ENCODE measurements at regions not wholly inside any gene's neighbourhood (a gene's known extent, or its start where the extent isn't known, plus 50 kb on each side); places are given as distances from the start of the nearest gene placed in this dataset.

DNA sequence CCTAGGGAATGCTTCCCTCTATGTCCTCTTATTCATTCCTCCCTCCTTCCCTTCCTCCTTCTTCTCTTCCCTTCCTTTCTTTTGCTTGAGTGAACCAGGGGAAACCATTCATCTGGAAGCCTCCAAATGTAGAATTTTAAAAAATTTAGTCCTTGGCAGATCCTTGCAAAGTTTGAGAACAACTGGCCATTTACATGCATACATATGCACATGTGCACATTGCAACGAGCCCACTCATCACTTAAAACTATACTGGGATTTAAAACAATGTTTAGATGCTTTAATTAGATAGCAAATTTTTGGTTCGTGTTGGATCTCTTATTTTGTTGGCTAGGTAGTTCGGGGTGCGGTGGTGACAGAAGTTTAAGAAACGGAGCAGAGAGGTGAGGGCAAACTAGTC is 68.0 kb upstream of the HMGA2 start:
- POLR2A ChIA-PET = no interaction called here

DNA sequence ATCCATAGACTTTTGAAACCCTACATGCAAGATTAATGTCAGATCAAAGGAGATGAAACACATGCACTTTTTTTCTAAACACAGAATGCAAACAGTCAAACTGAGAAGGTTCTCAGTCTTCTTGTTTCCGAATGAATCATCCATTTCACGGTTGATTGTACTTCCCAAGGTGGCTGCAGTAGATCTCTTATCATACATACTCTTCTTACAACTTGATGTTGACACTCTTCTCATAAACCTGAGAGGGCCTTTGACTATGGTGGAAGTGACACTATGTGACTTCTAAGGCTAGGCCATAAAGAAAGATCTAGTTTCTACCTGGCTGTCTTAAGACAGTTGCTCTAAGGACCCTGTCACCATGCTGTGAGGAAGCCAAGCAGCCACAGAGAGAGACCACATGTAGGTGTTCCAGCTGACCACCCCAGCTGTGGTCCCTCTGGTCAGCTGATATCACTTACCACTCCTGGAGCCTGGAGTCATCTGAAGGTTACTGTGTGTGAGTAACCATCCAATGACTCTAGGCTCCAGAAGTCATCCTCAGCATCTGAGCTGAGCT is 67.2 kb upstream of the HMGA2 start:
- H2AFZ ChIP-seq (ENCODE audit: low read depth) = no peak overlapping the region
- no peaks in the 10 kb centered on the region for H3K9me2 ChIP-seq
- no peak overlapping the region for H3K27ac ChIP-seq (ENCODE audit: low read depth in 2 of 2, low read length in 1 of 2)
- peaks cover 8% of the 10 kb centered on the region for H3F3A ChIP-seq (replicated peaks; ENCODE audit: insufficient read depth)
- POLR2A ChIA-PET = no interaction called here
- no peak for DNase-seq
- no peaks in the 10 kb centered on the region for H3K36me3 ChIP-seq (replicated peaks in 1 of 2; ENCODE audit: control insufficient read depth in 1 of 2, insufficient read depth in 2 of 2, low read length in 1 of 2)
- H3K27me3 ChIP-seq (ENCODE audit: insufficient read depth) = no peaks in the 10 kb centered on the region
- 19% methylated on average over 2 of the region's 2 CpGs for WGBS (ENCODE audit: low lambda C conversion rate)
- no peaks in the 10 kb centered on the region for H3K9me3 ChIP-seq
- H4K20me1 ChIP-seq (ENCODE audit: insufficient read depth) = no peaks in the 10 kb centered on the region
- H3K4me2 ChIP-seq = no peak overlapping the region
- H3K4me3 ChIP-seq (ENCODE audit: low read depth in 2 of 2, low read length in 1 of 2) = no peak overlapping the region
- H3K4me1 ChIP-seq (ENCODE audit: control insufficient read depth in 1 of 2, insufficient read depth in 2 of 2, low read depth in 1 of 2, low read length in 1 of 2) = no peaks in the 10 kb centered on the region
- H3K79me2 ChIP-seq (ENCODE audit: insufficient read depth) = no peaks in the 10 kb centered on the region
- H3K9ac ChIP-seq = no peak overlapping the region
- CTCF ChIA-PET = no interaction called here
- no peak for TF ChIP-seq EZH2phosphoT487 (IDR thresholded peaks at IDR 0.05; ENCODE audit: borderline replicate concordance, low read depth)
- TF ChIP-seq, protein P1, sequence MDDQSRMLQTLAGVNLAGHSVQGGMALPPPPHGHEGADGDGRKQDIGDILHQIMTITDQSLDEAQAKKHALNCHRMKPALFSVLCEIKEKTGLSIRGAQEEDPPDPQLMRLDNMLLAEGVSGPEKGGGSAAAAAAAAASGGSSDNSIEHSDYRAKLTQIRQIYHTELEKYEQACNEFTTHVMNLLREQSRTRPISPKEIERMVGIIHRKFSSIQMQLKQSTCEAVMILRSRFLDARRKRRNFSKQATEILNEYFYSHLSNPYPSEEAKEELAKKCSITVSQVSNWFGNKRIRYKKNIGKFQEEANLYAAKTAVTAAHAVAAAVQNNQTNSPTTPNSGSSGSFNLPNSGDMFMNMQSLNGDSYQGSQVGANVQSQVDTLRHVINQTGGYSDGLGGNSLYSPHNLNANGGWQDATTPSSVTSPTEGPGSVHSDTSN (IDR thresholded peaks at IDR 0.05) = 0 out of 2 replicates have a peak, but pooled peaks have one; percentile 9
- TF ChIP-seq NRF1 (IDR thresholded peaks at IDR 0.05; ENCODE audit: low read depth, low read length) = no peak
- no peak for TF ChIP-seq EP300 (IDR thresholded peaks at IDR 0.05; ENCODE audit: borderline replicate concordance in 1 of 2, low read depth in 1 of 2, low read length in 1 of 2)
- TF ChIP-seq, protein P2, sequence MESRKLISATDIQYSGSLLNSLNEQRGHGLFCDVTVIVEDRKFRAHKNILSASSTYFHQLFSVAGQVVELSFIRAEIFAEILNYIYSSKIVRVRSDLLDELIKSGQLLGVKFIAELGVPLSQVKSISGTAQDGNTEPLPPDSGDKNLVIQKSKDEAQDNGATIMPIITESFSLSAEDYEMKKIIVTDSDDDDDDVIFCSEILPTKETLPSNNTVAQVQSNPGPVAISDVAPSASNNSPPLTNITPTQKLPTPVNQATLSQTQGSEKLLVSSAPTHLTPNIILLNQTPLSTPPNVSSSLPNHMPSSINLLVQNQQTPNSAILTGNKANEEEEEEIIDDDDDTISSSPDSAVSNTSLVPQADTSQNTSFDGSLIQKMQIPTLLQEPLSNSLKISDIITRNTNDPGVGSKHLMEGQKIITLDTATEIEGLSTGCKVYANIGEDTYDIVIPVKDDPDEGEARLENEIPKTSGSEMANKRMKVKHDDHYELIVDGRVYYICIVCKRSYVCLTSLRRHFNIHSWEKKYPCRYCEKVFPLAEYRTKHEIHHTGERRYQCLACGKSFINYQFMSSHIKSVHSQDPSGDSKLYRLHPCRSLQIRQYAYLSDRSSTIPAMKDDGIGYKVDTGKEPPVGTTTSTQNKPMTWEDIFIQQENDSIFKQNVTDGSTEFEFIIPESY (IDR thresholded peaks at IDR 0.05; ENCODE audit: borderline replicate concordance, low read depth) = no peak
- no peak for TF ChIP-seq ELF1 (IDR thresholded peaks at IDR 0.05)
- TF ChIP-seq, protein P3, sequence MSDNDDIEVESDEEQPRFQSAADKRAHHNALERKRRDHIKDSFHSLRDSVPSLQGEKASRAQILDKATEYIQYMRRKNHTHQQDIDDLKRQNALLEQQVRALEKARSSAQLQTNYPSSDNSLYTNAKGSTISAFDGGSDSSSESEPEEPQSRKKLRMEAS (IDR thresholded peaks at IDR 0.05; ENCODE audit: low read depth) = no peak
- no peak for TF ChIP-seq CHD2 (IDR thresholded peaks at IDR 0.05; ENCODE audit: low read length, partially characterized antibody)

More for the DNA sequence above, 68.0 kb upstream of the HMGA2 start:
- no peak overlapping the region for H3K9ac ChIP-seq
- 37% methylated on average over 5 of the region's 5 CpGs for WGBS (ENCODE audit: low lambda C conversion rate)
- no peaks in the 10 kb centered on the region for H4K20me1 ChIP-seq (ENCODE audit: insufficient read depth)
- no peaks in the 10 kb centered on the region for H3K4me1 ChIP-seq (ENCODE audit: control insufficient read depth in 1 of 2, insufficient read depth in 2 of 2, low read depth in 1 of 2, low read length in 1 of 2)
- peaks cover 8% of the 10 kb centered on the region for H3F3A ChIP-seq (replicated peaks; ENCODE audit: insufficient read depth)
- no peaks in the 10 kb centered on the region for H3K9me2 ChIP-seq
- H3K4me2 ChIP-seq = no peak overlapping the region
- H3K27me3 ChIP-seq (ENCODE audit: insufficient read depth) = no peaks in the 10 kb centered on the region
- H3K9me3 ChIP-seq = no peaks in the 10 kb centered on the region
- DNase-seq = no peak
- no peaks in the 10 kb centered on the region for H3K79me2 ChIP-seq (ENCODE audit: insufficient read depth)
- no peak for TF ChIP-seq FOXJ3 (CRISPR knock-in tag; IDR thresholded peaks at IDR 0.05)
- no peak for TF ChIP-seq SMC3 (IDR thresholded peaks at IDR 0.05; ENCODE audit: low read depth, low read length)
- TF ChIP-seq, protein P4, sequence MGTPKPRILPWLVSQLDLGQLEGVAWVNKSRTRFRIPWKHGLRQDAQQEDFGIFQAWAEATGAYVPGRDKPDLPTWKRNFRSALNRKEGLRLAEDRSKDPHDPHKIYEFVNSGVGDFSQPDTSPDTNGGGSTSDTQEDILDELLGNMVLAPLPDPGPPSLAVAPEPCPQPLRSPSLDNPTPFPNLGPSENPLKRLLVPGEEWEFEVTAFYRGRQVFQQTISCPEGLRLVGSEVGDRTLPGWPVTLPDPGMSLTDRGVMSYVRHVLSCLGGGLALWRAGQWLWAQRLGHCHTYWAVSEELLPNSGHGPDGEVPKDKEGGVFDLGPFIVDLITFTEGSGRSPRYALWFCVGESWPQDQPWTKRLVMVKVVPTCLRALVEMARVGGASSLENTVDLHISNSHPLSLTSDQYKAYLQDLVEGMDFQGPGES (IDR thresholded peaks at IDR 0.05; ENCODE audit: low read depth, low read length) = no peak
- TF ChIP-seq TEAD4 (IDR thresholded peaks at IDR 0.05; ENCODE audit: borderline replicate concordance, insufficient read depth) = no peak
- TF ChIP-seq YY1 (IDR thresholded peaks at IDR 0.05; ENCODE audit: low read depth) = no peak
- TF ChIP-seq, protein P5, sequence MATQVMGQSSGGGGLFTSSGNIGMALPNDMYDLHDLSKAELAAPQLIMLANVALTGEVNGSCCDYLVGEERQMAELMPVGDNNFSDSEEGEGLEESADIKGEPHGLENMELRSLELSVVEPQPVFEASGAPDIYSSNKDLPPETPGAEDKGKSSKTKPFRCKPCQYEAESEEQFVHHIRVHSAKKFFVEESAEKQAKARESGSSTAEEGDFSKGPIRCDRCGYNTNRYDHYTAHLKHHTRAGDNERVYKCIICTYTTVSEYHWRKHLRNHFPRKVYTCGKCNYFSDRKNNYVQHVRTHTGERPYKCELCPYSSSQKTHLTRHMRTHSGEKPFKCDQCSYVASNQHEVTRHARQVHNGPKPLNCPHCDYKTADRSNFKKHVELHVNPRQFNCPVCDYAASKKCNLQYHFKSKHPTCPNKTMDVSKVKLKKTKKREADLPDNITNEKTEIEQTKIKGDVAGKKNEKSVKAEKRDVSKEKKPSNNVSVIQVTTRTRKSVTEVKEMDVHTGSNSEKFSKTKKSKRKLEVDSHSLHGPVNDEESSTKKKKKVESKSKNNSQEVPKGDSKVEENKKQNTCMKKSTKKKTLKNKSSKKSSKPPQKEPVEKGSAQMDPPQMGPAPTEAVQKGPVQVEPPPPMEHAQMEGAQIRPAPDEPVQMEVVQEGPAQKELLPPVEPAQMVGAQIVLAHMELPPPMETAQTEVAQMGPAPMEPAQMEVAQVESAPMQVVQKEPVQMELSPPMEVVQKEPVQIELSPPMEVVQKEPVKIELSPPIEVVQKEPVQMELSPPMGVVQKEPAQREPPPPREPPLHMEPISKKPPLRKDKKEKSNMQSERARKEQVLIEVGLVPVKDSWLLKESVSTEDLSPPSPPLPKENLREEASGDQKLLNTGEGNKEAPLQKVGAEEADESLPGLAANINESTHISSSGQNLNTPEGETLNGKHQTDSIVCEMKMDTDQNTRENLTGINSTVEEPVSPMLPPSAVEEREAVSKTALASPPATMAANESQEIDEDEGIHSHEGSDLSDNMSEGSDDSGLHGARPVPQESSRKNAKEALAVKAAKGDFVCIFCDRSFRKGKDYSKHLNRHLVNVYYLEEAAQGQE (IDR thresholded peaks at IDR 0.05; ENCODE audit: low read depth, low read length) = no peak
- TF ChIP-seq, protein P6, sequence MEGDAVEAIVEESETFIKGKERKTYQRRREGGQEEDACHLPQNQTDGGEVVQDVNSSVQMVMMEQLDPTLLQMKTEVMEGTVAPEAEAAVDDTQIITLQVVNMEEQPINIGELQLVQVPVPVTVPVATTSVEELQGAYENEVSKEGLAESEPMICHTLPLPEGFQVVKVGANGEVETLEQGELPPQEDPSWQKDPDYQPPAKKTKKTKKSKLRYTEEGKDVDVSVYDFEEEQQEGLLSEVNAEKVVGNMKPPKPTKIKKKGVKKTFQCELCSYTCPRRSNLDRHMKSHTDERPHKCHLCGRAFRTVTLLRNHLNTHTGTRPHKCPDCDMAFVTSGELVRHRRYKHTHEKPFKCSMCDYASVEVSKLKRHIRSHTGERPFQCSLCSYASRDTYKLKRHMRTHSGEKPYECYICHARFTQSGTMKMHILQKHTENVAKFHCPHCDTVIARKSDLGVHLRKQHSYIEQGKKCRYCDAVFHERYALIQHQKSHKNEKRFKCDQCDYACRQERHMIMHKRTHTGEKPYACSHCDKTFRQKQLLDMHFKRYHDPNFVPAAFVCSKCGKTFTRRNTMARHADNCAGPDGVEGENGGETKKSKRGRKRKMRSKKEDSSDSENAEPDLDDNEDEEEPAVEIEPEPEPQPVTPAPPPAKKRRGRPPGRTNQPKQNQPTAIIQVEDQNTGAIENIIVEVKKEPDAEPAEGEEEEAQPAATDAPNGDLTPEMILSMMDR (IDR thresholded peaks at IDR 0.05) = no peak
- H3K36me3 ChIP-seq (replicated peaks in 1 of 2; ENCODE audit: control insufficient read depth in 1 of 2, insufficient read depth in 2 of 2, low read length in 1 of 2) = no peaks in the 10 kb centered on the region
- no peak overlapping the region for H3K27ac ChIP-seq (ENCODE audit: low read depth in 2 of 2, low read length in 1 of 2)
- CTCF ChIA-PET = no interaction called here
- no peak overlapping the region for H2AFZ ChIP-seq (ENCODE audit: low read depth)
- no peak overlapping the region for H3K4me3 ChIP-seq (ENCODE audit: low read depth in 2 of 2, low read length in 1 of 2)

Measured in SK-N-SH (cell line).